KOPT-K1 (cell line): ENCODE measurements at regions not wholly inside any gene's neighbourhood (a gene's known extent, or its start where the extent isn't known, plus 50 kb on each side); places are given as distances from the start of the nearest gene placed in this dataset.

Source experiments
- H3K27ac ChIP-seq: fragments of 200-600 bp; sonication (generic); 2 replicates; pipeline ENCODE4 v1.5.1; 2016; ENCODE audit warnings: antibody characterized with exemption, mild to moderate bottlenecking, low read depth, low read length; ENCODE audit not compliant: poor library complexity, severe bottlenecking
- H3K36me3 ChIP-seq: fragments of 200-600 bp; sonication (generic); 2 replicates; pipeline ENCODE4 v1.5.1; 2017; ENCODE audit warnings: antibody characterized with exemption, mild to moderate bottlenecking, low read length, moderate library complexity; ENCODE audit not compliant: insufficient read depth
- H3K9me3 ChIP-seq: fragments of 200-600 bp; sonication (generic); 2 replicates; pipeline ENCODE4 v1.5.1; 2017; ENCODE audit warnings: antibody characterized with exemption, low read length, mild to moderate bottlenecking; ENCODE audit not compliant: insufficient read depth, poor library complexity, severe bottlenecking

DNA sequence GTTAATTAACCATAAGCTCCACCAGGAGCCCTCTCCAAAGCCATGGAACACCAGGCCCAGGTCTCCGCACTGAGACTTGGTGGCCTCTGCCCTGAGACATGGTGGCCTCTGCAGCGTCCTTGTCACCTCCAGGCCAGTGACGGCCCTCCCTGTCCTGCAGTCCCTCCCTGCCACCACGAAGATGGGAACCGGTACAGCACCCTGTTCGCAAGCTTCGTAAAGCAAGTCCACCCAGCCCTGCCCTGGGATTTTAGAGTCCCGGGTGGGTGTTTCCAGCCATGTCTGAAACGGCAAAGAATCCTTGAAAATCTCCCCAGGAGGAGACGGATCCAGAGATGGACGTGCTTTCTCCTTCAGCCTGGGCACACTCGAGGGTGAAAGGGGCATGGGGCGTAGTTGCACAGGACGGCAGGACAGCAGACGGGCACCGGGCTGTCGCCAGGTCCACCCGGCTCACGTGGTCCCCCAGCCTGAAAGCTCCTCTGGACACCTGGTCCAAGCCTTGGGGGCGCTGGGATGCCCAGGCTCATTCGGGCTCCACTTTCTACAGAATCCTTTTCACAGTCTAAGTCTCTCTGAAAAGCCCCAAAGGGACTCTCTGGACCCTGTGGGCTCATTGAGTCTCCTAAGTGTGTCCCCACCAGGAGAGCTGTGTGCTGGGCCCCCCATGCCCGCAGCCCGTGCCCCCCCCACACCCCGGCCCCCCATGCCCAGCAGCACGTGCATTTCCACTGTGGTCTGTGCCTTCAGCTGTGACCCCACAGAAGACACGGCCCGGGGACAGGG, 456.2 kb downstream of the BRD1 start:
- Histone ChIP-seq H3K36me3 (no peaks in the 10 kb centered on the region), H3K27ac (no peak overlapping the region), H3K9me3 (no peaks in the 10 kb centered on the region)

DNA sequence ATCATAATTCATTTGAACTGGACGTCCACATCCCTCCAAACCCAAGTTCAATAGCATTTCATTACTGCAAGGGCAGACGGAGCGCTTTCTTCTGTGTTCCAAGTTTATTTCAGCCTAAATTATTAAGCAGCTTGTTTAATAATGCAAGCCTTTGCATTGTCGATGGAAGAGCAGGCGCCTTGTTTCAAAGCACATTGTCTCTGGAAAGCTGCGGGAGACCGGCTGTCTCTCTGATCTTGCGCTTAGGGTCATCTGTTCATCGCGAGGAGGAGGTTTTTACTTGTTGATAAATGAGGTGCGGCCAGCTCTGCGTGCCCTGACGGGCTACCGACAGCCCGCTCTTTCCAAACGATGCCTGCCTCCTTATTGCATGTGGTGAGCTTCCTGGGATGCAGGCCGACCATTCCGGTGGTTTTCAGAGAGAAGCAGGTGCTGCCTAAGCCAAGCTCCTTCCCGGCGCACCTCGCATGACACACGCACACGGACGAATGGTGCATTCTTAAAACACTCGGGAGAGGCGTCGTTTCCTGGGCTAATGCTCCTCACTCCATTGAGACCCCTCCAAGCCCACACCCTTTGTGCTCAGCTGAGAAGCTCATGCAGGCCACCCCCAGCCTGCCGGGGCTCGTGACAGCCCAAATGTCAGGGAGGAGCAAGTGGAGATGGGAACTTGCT, 456.9 kb downstream of the BRD1 start:
- Histone ChIP-seq H3K27ac (no peak overlapping the region), H3K9me3 (no peaks in the 10 kb centered on the region), H3K36me3 (no peaks in the 10 kb centered on the region)

DNA sequence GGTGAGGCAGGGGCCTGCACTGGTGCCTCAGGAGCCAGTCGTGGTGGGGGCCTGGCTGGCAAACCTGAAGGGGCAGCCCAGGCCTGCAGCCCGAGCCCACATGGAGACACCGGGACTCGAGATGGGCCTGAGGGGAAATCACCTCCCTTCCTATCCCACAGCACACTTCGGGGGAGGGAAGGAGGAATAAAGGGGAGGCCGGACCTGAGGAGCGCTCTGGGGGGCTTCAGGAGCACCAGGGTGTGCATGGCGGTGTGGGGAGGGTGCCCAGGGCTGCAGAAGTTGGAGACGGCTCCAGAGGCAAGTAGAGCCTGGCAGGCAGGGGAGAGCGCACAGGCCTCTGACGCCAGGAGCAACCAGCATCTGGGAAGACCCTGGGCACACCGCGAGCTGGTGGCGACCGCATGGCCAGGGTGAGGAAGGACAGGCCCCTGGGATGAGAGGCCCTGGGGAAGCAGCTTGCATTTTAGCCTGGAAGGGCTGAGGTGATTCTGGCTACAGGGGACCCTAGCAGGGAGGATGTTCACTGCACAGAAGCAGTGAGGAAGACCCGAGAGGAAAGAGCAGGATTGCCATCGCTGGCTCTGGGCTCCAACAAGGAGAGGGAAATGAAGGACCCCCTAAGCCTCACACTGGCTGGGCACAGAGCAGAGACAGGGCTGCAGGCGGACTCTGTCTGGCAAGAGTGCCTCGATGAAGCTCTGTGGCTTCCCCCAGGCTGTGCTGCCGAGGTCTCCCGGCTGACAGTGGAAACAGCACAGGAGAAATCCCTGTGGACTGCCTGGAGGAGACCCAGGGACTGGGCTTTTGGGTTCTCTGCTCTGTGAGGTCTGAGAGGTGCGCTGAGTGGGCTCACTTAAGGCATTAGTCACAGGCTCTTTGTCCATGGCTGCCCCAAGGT, 457.7 kb downstream of the BRD1 start:
- H3K9me3 ChIP-seq, result no peaks in the 10 kb centered on the region
- no peak overlapping the region for H3K27ac ChIP-seq
- H3K36me3 ChIP-seq, result no peaks in the 10 kb centered on the region

DNA sequence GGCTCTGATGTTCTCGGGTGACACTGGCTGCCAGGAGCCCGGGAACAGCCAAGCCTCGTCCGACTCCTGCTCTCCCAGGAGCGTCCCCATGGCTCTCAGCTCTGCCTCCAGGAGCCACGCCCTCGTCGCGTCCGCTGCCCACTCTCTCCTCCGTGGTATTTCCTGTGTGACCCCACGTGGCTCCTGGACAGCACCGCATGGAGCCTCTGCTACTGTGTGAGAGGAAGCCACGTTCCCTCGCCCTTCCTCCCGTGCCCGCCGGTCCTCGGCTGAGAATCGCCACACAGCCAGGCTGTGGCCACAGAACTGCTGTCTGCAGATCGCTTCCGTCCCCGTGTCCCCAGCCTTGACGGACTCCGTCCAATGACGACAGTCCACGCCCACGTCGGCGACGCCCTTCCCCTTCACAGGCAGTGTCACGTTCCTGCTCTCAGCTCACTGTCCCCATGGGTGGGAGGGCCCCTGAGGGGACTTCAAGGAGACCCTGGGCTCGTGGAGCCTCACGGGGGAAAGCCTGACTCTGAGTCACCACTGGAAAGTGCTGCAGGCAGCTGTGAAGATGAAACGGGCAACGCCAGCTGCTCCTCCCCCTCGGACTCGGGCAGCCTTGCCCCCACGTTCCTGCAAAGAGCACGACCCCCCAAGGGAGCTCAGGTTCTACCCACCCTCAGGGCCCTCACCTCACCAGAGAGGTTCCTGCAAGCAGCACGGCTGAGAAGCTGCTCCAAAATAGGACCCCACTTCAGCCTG, 458.5 kb downstream of the BRD1 start:
- Histone ChIP-seq H3K9me3 (no peaks in the 10 kb centered on the region), H3K27ac (no peak overlapping the region), H3K36me3 (no peaks in the 10 kb centered on the region)

DNA sequence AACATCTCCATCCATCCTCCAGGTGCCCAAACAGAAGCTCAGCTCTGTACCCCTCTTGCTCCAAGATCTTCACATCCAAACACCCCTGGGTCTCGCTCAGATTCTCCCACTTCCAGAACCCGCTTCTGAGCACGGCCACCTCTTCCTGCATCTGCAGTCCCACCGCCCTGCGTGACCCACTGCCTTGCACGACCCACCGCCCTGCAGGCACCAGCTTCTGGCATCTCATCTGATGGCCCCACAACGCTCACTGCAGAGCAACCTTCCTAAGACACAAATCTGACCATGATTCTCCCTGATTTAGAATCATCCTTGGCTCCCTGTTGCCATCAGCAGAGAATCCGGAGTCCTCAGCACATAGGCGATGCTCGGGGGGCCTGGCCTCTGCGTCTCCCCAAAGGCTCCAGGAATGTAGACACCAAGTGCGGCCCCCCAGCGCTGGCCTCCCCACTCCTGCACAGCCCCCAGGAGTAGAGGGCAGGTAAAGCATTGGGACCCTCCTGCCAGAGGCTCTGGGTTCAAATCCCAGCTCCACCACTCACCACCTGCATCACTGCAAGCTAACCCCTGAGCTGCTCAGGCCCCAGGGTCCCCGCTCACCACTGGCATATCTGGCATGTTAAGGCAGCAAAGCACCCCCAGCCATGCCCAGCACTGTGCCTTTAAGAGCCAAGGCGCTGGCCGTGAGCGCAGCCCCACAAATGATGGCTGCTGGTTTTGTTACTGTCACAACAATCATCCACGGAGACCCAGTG, 459.3 kb downstream of the BRD1 start:
- H3K36me3 ChIP-seq, result no peaks in the 10 kb centered on the region
- no peaks in the 10 kb centered on the region for H3K9me3 ChIP-seq
- no peak overlapping the region for H3K27ac ChIP-seq

DNA sequence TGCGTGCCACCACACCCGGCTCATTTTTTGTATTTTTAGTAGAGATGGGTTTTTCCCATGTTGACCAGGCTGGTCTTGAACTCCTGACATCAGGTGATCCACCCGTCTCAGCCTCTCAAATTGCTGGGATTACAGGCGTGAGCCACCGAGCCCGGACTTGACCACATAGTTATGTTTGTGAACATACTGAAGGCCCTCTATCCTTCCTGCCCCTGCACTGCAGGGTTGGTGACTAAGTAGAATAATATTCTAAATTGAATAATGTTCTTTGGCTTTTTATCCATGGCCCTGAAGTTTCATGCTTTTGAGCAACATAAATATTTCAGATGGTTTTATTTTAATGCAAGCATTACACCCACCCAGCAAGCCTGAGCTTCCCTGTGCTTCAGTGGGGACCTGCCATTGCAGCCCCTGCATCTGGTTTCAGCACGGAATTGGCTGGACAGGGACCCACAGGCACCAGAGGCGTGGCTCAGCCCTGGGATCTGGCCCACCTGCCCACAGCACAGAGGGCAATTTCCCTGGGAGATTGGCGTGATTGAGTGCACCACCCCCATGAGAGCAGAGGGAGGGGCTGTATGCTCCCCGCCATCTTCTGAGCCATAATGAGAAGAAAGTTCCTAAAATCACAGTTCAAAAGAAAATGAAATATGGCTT, 460.5 kb downstream of the BRD1 start:
- no peaks in the 10 kb centered on the region for H3K36me3 ChIP-seq
- H3K9me3 ChIP-seq, result no peaks in the 10 kb centered on the region
- H3K27ac ChIP-seq, result no peak overlapping the region

DNA sequence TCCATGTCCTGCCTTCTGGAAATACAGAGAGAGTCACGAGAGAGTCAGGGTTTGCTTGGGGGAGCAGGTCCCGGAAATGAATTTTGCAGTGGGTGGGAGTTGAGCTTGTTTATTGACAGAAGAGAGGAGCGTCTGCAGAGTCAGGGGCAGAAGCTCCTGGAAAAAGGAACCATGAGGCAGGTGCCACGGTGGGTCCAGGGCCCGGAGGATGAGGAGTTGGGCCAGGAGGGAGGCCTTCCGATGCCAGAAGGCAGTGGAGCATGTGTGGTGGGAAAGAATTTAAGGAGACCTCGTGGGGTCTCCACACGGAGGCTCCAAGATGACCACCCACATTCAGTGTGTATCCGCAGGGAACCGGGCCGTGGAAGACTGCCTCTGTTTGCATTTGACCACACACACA, 461.2 kb downstream of the BRD1 start:
- Histone ChIP-seq H3K36me3 (no peaks in the 10 kb centered on the region), H3K9me3 (no peaks in the 10 kb centered on the region), H3K27ac (no peak overlapping the region)

DNA sequence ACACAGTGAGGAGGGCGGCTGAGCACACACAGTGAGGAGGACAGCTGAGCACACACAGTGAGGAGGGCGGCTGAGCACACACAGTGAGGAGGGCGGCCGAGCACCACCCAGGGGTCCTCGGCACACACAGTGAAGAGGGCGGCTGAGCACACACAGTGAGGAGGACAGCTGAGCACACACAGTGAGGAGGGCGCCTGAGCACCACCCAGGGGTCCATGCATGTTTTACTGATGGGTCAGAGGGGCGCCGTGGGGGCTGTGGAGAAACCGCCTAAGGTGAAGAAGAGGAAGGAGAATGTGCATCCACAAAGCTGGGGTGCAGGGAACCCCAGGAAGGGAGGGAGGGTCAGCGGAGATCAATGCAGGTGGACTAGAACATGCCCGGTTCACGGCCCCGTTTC, 461.8 kb downstream of the BRD1 start:
- H3K27ac ChIP-seq, result no peak overlapping the region
- no peaks in the 10 kb centered on the region for H3K9me3 ChIP-seq
- H3K36me3 ChIP-seq, result no peaks in the 10 kb centered on the region

DNA sequence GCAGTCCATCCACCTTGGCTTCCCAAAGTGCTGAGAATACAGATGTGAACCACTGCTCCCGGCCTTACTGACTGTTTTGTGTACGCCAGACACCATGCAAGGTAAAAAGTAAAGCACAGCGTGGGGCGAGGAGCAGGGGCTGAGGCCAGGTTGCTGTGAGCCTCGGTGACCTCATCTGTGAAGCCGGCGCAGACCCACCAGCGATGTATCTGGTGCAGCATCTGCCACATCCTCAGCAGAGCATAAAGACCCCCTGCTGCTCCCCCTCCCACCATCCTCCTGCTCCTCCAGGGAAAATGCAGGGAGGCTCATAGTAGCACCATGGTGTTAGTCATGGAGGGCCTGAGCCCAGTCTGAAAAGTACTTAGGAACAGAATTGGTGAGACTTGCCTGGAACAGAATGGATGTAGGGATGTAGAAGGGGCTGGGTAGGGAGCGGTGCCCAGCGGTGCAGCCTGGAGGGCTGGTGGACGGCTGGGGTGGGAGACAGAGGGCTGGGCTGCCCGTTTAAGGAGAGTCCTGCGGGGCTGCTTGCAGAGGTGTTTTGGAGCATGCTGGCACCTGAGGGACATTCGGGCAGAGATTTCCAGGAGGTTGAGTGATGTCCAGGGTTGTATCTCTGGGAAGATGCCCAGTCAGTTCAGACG, 462.4 kb downstream of the BRD1 start:
- no peak overlapping the region for H3K27ac ChIP-seq
- H3K36me3 ChIP-seq, result no peaks in the 10 kb centered on the region
- no peaks in the 10 kb centered on the region for H3K9me3 ChIP-seq

DNA sequence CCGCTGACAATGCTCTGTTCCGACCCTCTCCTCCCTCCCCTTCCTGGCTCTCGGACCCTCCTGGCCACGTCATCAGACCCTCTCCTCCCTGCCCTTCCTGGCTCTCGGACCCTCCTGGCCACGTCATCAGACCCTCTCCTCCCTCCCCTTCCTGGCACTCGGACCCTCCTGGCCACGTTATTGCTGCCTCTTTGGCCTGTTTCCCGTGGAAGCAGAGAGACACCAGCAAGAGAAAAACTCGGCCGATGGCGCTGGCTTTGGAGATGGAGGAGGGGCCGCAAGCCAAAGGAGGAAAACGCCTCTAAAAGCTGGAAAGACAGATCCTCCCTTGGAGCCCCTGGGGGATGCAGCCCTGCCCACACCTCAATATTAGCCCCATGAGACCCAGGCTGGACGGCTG, 463.3 kb downstream of the BRD1 start:
- Histone ChIP-seq H3K27ac (no peak overlapping the region), H3K9me3 (no peaks in the 10 kb centered on the region), H3K36me3 (no peaks in the 10 kb centered on the region)

DNA sequence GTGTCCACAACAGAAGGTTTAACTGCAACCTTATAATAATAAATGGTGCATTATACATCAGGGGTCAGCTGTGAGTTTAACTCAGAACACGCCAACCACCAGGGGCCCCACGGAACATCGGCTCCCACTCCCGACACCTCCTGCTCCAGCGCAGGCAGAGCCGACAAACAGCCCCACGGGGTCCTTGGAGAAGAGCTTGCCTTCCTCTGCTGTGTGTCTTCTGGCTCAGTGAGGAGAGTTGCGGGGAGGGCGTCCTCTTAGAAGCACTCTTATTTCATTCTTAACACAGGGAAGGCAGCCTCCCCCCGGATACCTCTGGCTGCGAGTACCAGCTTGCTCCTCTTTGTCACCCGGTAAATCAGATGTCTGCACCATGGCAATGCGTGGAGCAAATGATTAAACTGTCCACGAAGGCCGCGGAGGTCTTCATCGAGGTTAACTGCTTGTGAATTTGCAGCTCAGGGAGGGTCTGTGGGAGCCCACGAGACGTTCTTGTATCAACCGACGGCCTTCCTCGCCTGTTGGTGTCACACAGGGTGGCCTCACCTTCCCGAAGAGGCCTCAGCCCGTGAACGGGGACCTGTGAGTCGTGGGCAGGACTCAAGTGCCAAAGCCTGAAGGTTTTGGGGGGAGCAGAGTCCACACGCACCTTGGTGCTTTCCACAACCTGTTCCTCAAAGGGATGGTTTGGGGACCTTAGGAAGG, 464.0 kb downstream of the BRD1 start:
- H3K9me3 ChIP-seq, result no peaks in the 10 kb centered on the region
- no peaks in the 10 kb centered on the region for H3K36me3 ChIP-seq
- H3K27ac ChIP-seq, result no peak overlapping the region

DNA sequence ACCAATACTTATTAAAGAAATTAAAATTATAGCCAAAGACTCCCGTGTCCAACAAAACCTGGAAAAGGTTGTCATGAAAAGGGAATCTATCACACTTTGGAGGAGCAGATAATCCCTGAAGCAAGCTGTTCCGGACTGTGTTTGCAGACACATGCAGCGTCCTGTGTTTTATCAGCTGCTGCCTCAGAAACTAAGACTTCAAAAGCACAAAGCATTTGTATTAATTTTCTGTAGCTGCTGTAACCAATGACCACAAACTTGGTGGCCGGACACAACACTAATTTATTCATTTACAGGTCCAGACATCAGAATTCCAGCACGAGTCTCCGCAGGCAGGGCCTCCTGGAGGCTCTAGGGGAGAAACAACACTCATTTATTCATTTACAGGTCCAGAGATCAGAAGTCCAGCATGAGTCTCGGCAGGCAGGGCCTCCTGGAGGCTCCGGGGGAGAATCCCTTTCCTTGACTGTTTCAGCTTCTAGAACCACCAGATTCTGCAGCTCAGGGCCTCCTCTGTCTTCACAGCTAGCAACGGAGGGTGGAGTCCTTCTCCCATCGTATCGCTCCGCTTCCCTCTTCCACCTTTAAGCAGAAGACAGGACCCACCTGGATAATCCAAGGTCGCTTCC, 465.3 kb downstream of the BRD1 start:
- H3K36me3 ChIP-seq, result no peaks in the 10 kb centered on the region
- H3K27ac ChIP-seq, result no peak overlapping the region
- no peaks in the 10 kb centered on the region for H3K9me3 ChIP-seq

DNA sequence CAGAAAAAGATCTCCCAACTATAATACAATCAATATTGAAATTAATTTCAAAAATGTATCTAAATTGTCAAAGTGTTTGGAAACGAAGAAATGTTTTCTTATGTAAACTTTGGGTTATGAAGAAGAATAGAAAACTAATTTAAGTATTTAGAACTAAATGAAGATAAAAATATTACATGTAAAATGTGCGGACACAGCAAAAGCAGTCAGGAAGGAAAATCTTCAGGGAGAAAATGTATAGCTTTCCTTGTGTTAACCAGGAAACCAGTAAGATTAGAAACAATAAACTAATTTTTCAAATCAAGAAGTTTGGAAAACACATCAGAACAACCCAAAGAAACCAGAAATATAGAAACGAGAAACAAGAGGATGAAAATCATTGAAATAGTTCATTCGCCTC, 466.5 kb downstream of the BRD1 start:
- H3K9me3 ChIP-seq, result no peaks in the 10 kb centered on the region
- H3K27ac ChIP-seq, result no peak overlapping the region
- no peaks in the 10 kb centered on the region for H3K36me3 ChIP-seq
